NCI-H146 (cell line): ENCODE measurements at regions not wholly inside any gene's neighbourhood (a gene's known extent, or its start where the extent isn't known, plus 50 kb on each side); places are given as distances from the start of the nearest gene placed in this dataset.

Experiments
- DNase-seq: peaks from one replicate; lab custom pipeline; 2025; lab: John Stamatoyannopoulos, UW

DNA sequence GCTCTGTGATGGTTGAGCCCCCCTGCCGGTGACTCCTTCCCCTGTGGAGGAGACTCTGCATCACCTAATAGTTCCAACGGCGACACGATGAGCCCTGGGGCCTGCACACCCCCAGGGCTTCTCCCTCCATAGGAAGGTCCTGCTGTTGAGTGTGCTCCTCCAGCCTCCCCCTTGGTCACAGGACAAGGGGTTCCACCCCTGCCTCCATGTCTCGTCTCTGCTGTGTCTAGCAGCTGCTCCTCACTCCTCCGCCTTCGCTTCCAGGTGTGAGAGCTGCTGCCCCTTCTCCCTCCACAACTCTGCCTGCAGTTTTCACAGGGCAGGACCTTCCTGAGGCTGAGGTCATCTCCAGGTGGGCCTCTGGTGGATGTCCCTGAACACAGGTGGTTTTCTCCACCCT lies 1416.1 kb downstream of the TBC1D22A start:
- DNase-seq = no peak

DNA sequence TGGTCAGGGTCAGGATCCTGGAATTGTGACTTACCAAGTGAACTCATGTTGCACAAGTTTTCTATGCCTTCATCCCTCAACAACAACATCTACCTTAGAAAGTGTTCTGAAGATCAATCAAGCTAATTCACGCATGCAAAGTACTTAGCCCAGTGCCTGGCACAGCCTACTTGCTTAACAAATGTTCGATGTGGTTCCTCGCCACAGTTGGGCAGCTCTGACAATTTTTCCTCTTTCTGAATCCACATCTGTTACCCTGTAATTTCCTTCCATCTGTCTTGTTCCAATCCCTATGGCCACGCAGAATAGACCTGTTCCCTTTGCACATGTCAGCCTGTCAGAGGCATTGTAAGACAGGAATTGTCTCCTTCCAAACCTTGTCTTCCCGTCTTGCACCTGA lies 1415.2 kb downstream of the TBC1D22A start:
- DNase-seq = no peak

DNA sequence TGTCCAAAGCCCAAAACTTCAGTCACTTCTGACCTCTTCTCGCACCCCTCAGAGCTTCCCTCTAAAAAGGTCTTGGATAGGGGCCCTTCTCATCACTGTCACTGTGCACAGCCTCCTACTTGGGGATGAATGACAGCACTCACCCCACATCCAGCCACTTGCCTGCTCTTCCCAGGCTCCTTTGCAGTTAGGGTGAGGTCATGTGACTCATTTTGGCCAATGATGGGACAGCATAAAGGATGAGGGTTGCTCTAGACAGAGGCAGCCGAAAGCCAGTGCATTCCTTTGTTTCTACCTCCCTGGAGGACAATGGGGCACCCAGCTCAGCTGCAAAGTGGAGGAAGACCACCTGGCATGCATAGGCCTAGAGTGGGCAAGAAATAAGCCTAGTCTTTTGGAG lies 1413.3 kb downstream of the TBC1D22A start:
- no peak for DNase-seq

DNA sequence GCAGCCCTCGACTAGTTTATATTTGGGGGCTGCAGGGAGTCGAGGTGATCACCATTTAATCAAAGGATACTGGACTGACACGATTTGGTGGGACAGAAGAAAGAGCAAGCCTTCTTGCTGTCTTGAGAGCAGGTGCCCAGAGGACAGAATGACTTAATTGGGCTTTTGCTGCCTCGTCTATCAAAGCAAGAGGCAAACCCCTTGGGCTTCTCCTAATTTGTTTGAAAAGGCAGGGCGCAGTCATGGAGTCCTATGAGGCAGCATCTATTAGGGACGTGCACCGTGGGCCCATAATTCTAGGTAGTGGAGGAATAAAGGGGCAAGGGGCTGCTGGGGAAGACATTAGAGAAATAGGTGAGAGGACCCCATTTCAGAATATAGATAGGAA lies 1411.3 kb downstream of the TBC1D22A start:
- DNase-seq = no peak

DNA sequence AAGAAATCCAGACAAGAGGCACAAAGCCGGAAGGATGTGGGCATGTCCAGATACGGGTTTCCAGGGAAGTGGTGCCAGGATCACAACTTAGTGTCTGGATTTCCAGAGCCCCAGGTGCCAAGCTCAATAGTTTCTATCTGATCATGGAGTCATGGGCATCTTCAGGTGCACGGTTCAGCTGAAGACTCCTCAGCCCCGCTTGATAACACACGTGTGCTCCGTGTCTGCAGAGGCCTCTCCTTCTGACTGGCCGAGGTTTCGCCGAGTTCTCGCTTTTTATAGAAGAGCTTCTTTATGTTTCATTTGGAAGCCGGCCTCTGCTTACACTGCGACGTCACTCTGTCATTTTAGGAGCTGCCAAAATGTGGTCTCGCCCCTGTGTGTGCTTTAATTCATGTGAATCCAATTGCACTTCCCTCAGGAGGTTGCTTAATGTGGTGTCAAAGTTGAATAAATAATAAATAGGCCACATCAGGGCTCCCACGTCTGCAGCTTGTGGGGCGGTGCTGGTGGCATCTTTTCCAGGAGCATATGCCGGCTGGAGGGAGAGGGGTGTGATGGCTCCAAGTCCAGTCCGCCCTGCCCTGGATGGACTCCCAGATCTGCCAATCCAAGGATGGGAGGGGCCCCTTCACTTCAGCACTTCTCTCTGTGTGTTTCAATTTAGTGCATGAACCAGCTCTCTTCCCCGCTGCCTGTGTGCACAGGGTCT lies 1410.8 kb downstream of the TBC1D22A start:
- no peak for DNase-seq

DNA sequence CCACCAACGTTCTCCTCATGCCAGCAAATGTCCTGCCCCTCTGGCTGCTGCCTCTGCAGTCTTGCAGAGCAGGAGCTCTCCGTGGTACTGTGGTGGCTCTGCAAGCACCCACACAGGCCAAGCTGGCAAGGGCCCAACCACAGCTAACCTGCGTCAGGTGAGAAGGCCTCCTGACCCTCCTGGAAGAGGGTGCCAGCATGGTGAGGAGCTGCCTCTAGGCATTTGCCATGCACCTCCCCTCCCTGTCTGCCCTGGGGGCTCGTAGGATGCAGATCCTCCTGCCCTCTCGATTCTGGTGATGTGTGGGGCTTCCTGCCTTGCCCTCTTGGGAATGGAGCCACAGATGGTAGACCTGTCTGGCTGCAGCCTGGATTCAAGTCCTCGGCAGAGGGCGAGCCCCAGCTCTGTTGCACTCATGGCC lies 1408.8 kb downstream of the TBC1D22A start:
- DNase-seq = no peak

DNA sequence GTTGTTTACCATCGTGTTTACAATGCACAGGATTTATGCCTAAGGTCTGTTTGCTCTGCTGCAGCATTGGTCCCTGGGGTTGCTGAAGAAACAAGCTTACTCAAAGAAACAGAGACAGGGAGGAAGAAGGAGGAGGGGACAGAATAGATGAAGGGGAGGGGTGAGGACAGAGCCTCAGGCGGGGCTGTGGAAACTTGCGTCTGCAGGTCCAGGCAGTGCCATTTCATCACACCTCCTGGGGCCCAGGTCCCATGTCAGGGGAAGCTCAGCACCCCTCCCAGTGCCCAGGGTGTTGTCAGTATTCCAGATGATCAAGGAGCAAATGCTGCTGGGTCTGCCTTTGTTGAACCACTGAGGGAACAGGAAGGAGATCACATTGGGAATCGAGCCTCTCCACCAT lies 1406.8 kb downstream of the TBC1D22A start:
- DNase-seq = no peak

DNA sequence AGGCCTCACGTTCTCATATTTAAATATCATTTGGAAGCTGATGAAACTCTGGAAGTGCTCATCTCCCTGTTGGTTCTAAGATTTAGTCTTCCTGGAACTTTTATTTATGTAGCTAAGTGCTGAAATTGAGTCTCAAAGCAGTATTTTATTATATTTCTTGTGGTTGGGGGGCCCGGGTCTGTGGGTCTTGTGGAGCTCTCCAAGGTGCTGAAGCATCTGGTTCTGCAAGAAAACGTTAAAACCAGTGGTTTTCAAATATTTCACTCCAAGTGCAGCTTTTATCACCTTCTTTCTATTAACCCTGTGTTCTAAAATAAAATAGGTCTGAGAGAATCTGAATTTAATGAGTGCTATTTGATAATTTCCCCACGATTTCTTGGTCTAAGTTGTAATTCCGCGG lies 1404.8 kb downstream of the TBC1D22A start:
- no peak for DNase-seq

DNA sequence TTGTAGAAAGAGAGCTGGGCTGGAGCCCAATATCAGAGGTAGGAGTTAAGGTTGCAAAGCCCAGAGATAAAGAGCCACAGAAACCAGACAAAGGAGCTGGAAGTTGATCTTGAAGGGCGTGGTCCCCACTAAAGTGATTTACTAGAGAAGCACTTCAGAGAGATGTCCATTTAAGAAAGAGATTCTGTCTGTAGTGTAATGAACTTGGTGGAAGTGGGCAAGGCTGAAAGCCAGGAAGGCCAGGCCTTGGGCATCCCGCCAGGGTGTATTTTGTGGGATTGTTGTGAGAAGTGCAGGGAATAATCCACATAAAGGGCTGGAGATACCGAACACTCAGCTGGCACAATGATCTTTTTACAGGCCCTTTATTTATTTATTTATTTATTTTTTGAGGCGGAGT lies 1398.8 kb downstream of the TBC1D22A start:
- no peak for DNase-seq

DNA sequence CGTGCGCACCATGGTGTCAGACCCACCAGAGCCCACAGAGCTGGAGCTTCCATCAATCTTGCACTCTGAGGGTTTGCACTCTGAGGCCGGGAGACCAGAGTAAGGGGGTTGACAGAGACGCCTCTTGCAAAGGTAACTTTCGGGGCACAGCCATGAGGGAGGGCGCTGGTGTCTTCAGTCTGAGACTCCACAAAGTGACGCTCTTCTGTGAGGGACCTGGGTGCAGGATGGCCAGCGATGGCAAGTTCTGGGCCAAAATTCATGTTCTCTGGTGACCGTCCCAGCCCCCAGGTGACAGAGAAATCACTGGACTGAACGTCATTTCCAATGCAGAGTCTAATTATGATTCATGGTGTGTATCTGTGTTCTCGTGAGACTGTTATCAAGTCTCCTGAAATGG lies 1395.2 kb downstream of the TBC1D22A start:
- no peak for DNase-seq

DNA sequence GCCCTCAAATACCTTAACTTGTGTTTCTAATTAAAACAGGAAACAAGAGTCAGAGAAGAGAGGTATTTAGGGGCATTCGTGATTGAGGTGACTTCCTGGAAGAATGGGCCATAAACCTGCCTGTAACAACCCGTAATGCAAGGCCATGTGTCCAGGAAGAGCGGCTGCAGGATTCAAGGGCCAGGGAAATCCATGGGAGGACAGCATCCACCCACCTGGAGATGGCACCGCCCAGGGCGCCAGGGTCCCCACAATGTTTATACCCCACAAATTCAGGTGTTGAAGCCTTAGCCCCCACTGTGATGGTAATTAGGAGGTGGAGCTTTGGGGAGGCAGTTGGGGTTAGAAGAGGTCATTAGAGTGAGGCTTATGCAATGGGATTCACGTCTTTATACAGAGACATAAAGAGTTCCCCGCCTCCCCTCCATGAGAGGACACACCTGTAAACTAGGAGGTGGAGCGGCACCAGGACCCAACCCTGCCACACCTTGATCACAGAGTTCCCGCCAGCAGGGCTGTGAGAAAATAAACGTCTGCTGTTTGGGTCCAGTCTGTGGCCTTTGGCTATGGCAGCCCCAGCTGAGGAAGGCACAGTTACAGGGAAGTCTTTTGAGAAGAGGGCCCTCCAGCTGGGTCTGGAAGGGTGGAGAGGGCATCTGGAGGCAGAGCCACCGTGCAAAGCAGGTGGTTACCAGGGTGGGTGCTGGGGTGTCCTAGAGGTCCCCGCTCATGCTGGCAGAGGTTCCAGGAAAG lies 1394.3 kb downstream of the TBC1D22A start:
- DNase-seq = no peak

DNA sequence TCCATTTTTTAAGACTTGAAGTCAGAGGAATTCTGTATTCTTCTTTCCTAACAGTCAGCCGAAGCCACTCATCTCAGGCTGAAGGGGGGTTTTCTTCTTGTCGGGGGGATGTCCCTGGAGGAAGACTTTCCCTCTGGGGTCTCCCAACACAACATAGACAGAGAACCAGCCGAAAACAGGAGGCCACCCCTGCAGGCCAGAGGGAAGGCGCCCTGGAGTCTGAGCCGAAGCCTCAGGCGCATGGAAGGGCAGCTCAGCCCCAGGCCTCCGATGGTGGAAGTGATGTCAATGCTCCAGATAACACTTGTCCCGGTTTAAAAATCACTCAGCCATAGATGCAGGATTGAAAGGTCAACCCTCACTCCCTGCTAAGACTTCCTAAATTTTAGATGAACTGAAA lies 1393.0 kb downstream of the TBC1D22A start:
- DNase-seq = no peak

DNA sequence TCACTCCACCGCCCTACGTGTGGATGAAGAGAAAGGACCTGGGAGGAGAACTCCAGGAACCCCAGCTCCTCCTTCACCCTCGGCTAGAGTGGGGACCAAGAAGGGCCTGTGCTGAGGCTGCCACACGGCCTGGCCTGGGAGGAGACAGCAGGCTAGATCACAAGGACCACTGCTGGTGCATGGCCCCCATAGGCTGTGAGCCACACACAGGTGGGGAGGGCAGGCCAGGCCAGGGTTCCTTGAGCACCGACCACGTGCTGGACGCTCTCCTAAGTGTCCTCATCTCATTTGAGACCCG lies 1392.4 kb downstream of the TBC1D22A start:
- DNase-seq = no peak

DNA sequence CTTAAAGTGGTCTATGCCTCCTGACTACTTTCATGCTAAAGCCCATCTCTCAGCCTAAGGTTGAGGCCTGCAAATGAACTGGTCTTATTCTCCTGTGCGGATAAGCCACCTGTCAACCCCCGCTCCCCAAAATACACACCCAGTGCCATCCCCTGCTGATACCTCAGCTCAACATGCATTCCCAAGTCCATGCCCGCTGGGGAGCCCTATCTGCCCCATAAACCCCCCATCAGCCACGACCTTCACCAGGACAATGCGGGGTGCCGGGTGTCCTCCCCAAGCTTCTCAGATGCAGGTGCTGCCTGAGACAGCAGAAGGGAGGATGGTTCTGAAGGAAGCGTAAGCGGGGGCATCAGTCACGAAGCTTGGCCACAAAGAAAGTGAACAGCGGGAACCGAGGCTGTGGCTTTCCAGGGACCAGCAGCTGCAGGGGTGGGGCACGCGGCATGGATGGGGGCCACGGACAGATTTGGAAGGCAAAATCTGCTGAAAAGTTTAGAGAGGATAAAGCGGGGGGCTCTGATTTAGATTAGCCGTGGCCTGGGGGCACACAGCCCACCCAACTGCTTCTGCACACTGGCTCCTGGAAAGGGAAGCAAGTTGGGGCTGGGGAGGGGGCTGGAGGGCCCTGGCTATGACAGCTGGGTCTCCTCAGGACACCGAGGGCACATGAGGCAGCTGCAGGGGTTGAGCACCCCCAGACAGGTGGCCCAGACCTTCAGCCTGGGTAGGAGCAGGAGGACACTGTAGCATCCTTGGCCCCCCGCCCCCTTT lies 1391.9 kb downstream of the TBC1D22A start:
- no peak for DNase-seq

DNA sequence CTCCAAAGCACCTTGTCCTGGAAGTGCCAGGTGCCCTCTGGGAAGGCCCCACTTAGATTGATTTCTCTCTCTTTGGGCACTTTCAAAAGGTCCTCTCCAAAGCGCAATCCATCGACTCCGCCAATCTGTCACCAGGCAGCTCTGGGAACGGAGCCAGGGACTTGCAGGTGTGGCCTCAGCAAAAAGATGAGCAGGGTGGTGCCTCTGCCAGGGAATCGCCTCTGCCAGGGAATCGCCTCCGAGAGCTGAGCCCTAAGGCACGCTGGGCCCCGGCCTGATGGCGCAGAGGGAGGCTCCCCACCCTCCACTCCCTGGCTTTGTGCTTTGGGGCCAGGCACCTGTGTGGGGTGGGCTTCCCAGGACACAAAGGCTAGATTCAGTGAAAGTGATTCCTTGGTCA lies 1391.3 kb downstream of the TBC1D22A start:
- DNase-seq = no peak

DNA sequence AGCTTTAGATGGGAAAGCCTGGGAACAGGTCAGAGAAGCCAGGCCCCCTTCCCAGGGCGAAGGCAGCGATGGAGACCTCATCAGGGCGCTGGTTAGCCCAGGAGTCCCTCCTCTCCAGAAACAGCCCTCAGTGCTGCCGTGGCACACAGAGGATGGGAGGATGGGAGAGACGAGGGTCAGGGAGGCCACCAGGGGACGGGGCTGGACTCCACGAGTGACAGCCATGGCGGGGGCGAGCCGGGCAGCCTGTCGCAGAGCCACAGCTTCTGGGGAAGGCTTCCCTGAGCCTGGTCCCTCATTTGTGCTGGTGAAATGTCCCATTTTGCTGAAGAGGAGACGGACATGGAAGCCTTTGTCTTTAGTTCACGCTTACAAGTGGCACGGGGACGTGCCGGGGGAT lies 1390.5 kb downstream of the TBC1D22A start:
- no peak for DNase-seq

DNA sequence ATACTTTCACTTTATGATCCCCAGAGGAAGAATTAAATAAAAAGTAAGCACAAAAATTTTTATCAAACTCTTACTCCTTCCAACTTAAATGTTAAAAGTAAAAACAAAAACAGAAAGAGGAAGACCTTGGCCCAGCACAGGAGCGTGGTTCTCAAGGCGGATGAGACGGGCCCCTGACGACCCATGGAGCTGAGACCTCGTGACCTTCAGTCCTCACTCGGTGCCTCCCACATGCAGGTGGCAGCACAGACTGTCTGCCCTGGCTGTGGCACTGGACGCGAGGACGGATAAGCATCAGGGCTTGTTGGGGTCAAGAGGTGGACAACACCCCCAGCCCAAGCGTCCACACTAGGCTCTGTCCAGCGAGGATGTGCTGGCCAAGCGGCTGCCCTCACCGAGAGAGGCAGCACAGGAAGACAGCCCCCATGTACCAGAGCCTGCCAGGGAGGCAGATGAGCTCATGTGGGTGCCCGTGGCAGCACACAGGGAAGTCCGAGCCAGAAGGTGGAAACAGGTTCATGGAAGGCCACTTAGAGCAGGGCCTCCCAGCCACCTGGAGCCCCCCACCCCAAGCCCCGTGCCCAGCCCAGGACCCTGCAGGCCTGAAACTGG lies 1389.8 kb downstream of the TBC1D22A start:
- DNase-seq = no peak

DNA sequence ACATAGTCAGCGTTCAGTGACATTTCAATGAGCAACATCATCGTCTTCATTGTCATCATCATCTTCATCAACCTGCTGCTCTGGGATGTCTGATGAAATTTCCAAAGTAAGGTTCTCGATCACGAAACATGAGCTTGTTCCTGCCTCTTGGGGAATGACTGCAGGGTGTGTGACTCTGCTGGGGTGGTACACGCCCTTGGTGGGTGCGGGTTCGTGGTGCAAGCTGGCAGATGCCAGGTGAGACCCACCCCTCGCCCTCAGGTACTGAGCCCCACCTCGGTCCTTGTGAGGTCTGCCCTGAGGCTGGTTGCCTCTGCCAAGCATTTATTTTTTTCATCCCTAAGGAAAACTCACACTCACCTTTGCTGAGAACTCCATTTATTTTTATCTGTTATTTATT lies 1389.2 kb downstream of the TBC1D22A start:
- no peak for DNase-seq

DNA sequence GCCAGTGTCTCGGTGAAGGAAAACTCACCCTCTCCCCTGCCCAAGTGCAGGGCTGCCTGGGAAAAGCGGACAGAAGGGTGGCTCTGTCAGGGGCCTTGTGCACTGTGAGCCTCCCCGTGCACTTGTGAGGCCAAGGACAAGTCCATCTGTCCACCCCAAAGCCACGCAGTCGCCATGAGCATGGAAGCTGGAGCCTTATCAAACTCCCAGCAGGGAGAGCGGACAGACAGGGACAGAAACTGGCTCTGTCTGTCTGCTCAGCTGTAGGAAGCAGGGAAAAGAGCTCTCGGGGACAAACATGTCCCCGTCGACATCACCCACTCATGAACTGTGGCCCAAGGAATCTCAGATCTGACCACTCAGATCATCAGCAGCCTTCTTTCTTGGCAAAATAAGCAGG lies 1385.4 kb downstream of the TBC1D22A start:
- no peak for DNase-seq

DNA sequence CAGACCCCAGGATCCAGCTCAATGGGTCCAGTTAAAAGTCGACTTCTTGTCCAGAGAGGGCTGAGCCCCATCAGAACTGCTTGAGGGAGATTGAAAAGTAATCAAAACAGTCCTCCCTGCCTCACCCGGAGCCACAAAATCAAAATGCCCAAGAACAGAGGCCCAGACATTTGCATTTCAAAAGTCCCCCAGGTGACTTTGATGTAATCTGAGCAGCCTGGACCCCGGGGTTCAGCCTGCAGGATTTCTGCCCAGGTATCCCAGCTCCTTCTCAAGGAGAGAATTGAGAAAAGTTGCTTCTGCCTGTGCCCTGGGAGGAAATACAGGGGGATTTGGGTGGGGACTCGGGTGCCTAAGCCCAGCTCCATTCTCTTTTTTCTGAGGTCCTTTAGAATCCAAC lies 1385.0 kb downstream of the TBC1D22A start:
- DNase-seq = no peak

DNA sequence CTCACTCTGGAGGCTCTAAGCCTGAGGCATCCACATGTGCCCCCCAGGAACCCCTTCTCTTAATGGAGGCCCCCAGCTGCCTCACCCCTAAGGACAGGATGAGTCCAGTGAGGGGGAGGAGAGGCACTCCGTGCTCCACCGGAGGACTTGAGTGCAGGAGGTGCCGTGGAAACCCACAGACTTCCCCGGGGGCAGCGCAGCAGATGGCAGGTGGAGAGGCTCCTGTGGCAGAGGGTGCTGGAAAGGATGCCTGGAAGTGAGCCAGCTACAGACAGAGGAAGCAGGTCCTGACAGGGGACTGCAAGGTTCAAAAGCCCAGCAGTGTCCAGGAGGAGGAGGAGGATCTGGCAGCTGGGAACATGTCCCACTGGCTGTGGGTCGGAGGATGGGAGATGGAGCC lies 1384.0 kb downstream of the TBC1D22A start:
- no peak for DNase-seq

DNA sequence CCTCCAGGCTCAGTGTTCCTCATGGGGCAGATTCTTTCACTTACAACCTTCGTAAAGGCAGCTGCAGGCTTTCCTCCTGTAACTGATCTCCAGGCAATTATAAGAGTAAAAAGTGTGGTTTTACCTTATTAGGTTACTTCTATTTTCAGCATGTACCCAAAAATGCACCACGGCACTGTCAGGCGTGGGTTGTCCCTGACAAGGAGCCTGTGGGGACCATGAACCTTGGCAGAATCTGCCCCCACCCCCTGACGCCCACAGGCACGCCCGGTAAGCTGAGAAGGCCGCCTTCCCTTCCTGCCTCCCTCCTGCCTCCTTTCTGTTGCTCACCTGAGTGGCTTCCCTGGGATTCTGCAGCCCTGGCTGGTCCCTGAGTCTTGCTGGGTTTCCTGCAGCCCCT lies 1383.3 kb downstream of the TBC1D22A start:
- DNase-seq = no peak

DNA sequence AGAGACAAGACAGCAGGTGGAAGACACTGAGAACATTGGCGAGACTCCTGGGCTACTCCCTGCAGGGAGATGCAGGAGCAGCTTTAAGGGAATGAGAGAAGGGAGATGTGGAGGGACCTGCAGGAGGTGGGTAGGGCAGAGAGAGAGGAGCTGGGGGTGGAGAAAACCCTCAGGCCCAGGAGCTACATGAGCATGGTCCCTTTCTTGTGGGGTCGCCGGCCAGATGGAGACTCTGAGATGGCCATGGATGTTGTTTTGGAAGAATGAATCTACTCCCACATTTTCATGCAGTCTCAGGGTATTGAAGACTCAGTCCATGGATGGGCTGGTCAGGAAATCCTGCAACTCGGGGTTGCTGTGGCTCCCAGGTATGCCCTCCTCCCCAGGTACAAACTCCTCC lies 1381.9 kb downstream of the TBC1D22A start:
- no peak for DNase-seq
